ENCODE measurements at regions not wholly inside any gene's neighbourhood (a gene's known extent, or its start where the extent isn't known, plus 50 kb on each side); places are given as distances from the start of the nearest gene placed in this dataset.

DNA sequence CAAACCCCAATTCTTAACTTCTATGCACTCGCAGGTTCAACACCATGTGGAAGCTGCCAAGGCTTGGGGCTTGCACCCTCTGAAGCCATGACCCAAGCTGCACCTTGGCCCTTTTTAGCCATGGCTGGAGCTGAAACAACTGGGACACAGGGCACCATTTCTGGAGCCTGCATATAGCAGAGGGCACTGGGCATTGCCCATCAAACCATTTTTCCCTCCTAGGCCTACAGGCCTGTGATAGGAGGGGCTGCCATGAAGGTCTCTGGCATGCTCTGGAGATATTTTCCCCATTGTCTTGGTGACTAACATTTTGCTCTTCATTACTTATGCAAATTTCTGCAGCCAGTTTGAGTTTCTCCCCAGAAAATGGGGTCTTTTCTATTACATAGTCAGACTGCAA lies 484.7 kb downstream of the EPHA7 start:
- no peak for DNase-seq

DNA sequence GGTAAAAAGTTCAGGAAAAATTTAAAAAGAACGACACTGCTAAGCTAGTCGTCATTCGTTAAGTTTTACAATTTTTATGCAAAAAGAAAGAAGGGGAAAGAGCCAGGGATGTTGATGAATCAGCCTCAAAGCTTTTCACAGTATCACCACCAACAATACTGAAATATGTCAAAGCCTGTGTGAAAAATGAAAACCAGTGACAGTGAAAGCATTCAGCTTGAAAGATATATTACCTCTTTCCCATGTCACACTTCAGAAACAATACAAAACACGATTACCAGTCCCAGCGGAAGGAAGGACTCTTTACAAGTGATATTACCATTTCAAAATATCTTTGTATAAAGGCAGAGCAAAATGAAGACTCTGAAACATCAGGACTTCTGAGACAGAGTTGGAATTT lies 489.2 kb downstream of the EPHA7 start:
- no peak for DNase-seq

DNA sequence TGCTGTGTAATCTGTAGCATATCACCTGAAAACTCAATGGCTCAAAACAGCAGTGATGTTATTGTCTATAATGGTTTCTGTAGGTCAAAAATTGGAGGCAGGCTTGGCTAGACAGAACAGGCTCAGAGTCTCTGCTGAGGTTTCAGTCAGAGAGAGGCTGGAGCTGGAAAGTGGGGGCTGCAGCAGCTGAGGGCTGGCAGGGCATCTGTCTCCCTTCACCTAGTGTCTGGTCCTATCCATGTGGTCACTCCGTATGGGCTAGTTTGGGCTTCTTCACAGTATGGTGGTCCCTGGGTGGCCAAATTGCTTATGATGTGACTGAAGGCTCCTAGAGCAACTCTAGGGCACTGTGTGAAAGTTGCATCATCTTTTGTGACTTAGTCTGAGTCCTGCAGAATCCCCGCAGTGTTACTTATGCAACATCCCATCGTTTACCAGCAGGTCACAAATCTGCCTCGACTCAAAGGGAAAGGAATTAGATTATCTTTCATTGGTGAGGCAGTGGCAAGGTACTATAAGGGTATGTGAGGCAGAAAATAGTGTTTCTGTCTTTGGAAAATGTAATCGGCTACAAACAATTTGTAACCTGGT lies 497.0 kb downstream of the EPHA7 start:
- DNase-seq: no peak

DNA sequence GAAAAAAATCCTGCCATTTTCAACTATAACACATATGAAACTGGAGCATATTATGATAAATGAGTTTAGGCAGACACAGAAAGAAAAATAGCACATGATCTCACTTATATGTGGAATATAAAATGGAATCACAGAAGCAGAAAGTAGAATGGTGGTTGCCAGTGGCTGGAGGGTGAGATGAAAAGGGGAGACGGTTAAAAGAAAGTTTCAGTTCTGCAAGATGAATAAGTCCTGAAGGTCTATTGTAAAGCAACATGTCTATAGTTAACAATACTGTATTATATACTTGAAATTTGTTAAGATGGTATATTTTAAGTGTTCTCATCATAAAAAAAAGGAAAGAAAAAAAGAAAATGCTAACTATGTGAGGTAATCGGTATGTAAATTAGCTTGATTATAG lies 503.9 kb downstream of the EPHA7 start:
- DNase-seq: no peak

DNA sequence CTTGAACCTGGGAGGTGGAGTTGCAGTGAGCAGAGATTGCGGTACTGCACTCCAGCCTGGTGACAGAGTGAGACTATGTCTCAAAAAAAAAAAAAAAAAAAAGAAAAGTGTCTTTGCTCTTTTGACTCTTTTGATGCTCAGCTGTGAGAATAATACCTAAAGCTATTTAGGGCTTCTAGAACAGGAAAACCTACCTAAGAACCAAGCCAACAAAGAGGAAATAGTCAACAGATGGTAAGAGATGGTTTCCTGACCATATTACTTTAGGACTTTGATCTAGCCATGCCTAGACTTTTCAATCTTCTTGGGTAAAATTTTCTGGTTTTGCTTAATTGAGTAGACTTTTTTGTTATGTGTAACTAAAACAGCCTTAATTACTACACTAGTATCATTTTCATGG lies 508.1 kb downstream of the EPHA7 start:
- no peak for DNase-seq

DNA sequence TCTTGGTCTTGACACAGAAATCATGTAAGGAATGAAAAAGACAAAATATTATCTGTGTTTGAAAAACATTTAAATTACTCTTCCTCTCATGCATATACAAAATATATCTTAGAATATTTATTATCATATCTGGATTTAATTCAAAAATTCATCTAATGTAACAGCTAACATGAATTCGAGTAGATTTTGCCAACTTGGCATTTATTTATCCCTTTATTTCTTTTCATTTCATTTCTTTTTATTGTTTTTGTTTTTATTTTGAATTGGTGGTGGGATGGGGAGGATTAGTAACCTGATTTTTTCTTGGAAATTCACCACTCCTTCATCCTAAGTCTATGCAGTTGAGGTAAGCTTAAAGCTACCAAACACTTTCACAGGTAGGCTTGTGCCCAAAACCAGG lies 508.7 kb downstream of the EPHA7 start:
- DNase-seq: no peak

DNA sequence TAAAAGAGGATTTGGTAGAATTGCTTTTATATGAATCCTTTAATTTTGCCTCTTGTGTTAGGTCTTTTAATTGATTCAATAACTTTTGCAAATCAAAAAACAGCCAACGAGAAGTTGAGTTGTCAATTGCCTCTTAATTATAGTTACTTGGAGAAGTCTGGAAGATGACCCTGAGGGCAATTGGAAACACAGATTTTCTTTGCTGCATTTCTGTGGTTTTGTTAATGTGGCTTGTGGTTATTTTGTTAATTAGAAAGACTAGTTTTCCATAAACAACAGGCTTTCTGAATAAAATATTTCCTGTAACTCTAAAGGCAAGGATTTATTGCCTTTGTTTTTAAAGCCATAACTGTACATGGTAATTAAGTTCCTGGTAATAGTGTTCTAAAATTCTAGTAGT lies 513.0 kb downstream of the EPHA7 start:
- DNase-seq: no peak

DNA sequence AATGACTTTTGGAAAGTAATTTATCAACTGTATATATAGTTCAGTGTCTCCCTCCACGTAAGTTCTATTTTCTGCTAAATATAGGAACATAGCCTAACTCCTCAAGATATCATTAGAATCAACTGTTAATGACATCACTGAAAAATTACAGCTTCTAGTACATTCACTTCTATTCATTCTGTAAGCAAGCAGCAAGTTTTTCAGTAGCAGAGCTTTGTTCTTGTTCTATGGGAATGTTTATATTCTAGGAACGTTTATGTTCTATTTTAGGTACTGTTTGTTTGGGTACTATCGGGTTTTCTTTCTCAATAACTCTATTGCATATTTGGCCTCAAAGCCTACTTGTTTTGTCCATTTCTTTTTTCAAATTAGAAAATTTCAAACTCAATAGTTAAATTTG lies 525.6 kb downstream of the EPHA7 start:
- no peak for DNase-seq

DNA sequence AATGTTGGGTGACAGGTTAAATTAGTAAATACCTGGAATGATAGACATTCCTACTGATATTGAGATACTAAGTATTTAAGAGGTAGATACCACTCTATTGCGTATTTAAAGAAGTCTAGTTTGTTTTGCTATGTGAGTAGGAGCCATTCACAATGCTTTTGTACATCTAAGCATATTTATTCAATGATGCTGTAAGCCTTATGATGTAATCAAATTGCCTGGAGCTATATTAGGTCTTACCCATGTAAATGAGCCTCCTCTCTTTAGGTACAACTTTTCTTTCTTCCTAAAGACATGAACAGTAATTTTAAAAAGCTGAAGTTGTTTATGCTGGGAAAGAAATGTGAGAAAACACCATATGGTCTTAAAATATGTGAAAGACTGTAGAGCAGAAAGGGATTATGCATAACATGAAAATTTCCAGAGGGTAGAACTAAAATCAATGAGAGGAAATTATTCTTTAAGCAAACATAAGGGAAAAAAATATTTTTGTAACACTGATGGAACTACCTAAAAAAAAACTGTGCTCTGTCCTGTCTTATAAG lies 526.7 kb downstream of the EPHA7 start:
- no peak for DNase-seq

DNA sequence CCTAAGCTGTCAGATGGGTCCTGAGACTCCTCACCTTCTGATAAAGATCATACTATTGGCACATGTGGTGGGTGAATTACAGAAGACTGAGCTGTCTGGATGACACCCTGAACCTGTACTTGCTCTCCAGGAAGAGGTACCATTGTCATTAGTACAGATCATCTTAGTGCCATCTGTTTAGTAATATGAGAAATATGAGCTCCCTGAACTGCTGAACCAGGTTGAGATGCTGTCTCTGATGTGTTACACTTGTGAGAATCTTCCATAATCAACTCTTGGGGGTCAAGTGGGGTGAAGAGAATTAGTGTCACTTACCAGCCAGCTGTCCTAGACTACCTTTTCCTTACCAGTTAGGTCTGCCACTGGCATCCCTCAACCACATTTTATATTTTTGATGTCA lies 531.0 kb downstream of the EPHA7 start:
- no peak for DNase-seq

DNA sequence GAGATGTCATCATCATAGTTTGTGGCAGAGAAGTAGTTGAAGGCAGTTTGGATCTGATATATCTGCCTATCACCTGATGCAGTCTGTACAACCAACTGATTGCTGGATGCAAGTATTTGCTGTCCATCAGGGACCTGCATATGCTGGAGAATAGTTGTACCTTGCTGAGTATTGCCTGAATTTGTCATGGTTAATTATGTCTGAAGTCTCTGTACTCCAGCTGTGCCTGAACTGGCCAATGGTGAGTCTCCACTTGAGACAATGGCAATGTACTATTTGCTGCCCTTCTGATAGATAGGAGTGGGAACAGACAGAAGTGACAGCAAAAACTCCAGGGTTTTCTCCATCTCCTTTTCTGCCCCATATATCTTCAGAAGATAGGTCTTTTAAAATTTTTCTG lies 531.5 kb downstream of the EPHA7 start:
- no peak for DNase-seq

DNA sequence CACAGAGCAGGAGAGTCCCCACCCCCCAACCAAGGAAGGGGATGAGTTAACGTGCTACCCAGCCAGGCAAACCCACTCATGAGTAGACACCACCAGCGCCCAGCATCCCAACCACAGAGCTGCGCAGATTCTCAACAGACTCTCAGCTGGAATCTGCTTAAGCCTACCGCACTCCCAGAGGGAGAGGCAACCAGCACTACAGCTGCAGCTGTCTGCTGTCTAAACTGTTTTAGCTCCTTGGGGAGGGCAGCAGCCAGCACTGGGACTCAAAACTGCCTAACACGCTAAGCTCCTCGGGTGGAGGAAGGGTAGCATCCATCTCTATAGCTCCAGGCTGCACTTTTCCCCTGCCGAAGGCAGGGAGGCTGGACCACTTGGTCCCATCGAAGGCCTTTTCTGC lies 539.8 kb downstream of the EPHA7 start:
- no peak for DNase-seq

DNA sequence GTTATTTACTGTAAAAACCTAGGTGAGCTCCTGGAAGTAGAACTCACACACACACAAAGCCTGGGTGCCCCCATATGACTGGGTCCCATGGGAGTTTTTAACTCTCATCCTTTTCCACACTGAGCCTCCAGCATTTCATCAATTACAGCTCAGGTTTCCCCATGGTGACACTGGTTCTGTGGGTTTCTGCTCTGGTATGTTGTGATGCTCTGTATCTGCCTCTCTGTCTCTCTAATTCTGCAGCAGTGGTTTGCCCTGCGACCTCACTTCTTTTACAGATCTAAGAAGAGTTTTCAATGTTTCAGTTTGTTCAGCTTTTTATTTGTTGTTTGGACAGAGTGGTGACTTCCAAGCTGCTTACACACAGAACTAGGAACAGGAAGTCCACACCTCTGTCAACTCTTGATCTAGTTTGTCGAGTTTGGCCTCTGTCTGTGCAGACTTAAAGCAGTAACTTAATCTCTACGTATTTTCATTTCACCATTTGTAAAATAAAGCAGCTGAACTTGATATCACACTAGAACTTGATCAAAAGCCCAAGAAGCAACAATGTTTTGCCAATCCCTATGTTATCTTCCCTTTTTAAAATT lies 554.3 kb downstream of the EPHA7 start:
- peak; percentile 53 for DNase-seq

DNA sequence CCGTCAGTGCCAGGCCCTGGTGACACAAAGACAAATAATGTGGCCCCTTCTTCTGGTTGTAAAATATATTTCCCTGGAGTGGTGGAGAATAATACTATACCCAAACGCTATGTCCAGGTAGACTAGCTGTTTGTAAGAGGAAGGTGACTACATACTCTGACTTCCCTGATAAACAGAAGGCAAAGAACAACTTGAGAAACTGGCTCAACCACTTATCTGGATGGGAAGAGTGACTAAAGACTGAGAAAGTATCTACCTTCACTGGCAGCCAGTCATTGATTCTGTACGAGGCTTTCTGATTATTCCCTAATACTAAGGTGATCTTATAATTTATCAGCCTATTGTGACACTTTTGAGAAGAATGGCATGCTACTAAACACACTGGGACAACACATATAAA lies 569.7 kb downstream of the EPHA7 start:
- DNase-seq: no peak

DNA sequence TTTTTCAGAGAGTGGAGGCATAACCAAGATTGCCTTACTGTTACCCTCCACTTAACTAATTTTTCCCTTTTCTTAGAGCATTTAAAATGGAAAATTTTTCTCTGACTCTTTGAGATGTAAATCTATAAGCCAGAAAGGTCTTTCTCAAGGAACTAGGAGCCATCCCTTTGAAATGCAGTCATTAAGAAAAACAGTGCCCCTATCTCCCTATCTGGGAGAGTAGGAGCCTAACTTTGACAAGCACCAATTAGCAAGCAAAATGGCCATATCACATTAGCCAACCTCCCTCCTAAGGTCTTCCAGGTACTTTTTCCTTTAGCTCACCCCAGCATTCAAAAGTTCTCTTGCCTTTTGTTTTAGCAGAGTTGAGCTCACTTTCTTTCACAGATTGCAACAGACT lies 570.5 kb downstream of the EPHA7 start:
- DNase-seq: no peak

DNA sequence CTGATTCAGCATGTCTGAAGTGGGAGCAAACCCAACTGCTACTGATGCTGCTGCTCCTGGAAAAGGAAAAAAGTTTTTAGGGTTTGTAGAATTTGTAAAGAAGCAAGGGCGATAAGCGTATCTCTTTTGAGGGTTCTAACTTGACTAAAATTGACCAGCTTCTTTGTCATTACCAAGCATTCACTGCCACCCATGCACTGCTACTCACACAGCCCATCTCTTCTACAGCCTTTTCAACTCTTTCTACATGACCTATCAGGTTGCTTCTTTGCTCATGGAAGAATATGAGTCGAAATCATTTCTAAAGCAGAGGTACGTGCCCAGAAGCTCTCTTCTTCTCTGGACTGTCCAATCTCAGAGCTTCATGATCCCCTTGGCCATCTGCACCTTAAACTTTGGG lies 570.9 kb downstream of the EPHA7 start:
- DNase-seq: no peak

DNA sequence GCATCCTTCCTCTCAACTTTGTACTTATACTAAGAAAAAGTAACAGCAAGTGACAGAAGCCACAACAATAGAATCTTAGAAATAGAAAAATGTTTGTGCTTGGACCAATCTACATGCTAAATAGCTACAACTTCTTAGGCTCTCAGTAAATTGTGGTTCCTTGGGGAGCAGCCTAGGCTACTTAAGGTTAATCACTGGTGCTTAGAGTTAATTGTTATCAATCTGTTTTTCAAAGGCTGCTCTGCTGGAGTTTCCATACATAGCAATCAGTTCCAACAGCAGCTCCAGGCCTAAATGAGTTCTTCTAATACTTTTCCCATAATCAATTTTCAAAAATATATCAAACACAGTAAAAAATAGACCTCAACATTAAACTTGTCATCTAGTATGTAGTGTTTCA lies 571.4 kb downstream of the EPHA7 start:
- DNase-seq: no peak

DNA sequence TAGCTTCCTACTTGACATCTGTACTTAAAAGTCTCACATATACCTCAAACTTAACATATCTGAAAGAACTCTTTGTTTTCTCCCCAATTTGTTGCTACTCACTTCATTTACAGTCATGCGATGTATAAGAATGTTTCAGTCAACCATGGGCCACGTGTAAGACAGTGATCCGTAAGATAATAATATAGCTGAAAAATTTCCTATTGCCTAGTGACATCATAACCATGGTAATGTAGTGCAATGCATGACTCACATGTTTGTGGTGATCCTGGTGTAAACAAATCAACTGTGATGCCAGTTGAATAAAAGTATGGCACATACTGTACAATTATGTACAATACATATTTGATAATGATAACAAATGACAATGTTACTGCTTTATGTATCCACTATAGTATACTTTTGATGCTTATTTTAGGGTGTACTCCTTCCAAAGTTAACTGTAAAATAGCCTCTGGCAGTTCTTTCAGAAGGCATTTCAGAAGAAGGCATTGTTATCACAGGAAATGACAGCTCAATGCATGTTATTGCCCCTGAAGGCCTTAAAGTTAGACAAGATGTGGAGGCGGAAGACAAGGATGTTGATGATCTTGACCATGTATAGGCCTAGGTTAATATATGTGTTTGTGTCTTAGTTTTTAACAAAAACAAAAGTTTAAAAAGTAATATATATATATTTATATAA lies 579.0 kb downstream of the EPHA7 start:
- DNase-seq: no peak

DNA sequence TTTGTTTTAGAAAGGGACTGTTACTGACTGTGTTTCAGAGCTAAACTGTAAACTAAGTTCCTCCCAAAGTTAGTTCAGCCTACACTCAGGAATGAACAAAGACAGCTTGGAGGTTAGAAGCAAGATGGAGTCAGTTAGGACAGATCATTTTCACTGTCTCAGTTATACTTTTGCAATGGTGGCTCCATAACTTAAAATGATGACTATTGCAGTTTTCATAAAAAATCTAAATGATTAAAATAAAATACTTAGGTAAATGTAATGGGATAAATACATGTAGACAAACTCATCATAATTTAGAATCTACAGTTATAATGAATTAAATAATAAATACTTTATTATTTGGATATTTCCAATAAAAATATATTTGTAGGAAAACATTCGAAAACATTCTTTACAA lies 590.6 kb downstream of the EPHA7 start:
- DNase-seq: no peak

DNA sequence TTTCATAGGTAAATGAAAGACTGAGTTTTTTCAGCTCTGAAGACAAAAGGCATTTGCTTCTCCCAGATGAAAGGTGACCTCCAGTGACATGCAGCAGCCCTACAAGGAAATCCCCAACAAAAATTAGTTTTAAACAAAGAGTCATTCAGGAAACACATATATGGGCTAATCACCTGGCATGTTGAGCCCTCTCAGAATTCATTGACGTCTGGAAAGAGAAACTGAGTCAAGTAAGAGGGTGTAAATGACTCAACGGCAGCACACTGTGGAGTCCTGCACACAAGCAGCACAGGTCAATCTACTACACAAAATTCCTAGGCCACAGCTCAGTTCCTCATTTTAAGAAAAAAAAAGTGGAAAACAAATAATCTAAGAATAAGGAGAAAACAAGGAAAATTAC lies 592.3 kb downstream of the EPHA7 start:
- no peak for DNase-seq

DNA sequence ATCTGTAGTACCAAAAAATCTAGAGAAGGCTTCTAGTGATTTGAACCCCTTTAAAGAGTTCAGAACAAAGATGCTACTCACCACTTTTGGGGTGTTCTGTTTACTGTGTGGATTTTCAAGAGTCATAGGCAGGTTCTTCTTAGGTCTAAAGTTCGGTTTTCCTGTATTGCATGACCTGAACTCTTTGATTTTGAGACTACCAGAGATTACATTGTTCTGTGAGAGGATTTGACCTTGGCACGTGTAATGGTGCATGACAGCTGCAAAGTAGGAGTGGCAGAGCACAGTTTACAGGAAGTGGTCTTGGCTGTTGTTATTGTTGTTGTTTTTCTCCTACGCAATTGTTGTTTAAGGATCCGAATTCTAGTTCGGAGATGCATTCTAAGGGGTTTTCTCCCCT lies 592.7 kb downstream of the EPHA7 start:
- DNase-seq: no peak

DNA sequence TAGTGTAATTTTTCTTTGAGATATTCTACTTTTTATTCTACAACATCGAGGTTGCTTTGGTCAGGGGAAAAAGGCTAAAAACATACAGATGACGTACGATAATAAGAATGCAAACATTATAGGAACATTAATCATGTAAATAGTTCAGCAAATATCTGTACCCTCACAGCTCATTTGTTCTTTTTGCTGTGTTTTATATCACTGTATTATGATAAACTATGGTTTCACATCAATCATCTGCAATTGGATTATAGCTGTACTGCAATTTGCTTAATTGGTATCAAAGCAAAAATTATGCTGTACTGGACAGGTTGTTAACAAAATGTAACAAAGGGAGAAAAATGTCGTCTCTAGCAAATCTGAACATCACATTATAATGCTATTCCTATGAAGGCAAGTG lies 597.1 kb downstream of the EPHA7 start:
- no peak for DNase-seq

DNA sequence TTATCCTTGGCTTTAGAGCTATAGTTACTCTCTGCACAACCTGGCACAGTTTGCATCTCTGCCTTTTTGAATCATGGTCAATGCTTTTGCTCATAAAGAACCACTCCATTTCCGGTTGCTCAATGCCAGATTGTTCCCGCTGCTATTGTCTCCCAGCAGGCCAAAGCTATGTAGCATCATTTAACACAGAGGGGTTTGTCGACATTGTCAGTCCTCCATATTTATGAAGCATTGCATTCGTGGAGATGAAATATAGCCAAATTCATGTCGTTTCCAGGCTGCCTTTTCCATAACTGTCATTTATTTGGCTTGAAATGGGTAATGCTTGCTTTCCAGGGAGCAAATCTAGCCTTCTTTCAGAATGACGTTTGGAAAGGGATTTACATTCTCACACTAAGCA lies 598.8 kb downstream of the EPHA7 start:
- no peak for DNase-seq

DNA sequence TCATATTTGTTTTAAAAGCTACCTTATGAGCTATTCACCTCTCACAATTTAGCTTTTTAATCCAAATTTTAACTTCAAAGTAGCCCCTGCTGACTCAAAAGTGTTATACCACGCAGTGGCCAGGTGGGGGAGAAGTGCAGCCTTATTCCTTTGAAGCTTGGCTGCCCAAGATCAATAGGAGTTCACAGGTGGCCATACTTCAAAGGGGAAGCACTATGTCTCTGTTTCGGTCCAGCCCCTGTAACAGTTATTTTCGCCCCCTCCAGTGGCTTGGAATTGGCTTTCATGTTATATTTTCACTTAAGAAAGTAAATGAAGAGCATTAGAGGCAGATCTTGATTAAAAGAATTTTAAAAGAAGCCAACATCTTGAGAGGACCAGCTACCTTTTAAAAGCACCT lies 608.4 kb downstream of the EPHA7 start:
- DNase-seq: peak; percentile 81

DNA sequence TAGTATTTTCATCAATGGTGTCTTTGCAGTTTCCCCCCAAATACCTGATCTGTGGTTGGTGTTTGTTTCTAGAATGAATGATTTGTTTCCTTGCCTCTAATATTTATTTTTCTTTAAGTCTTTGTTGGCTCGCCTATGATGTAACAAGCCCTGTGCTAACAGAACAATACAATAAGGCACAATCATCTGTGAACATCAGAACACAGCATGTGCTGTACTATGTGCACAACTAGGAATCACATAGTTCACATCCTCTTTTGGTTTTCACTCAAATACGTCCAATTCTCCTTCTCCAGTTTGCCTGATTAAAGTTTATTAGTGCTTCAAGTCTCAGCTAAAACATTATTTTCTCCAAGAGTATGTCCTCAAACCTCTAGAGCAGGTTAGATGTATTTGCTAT lies 613.1 kb downstream of the EPHA7 start:
- DNase-seq: no peak

Measured in islet precursor cell (in vitro differentiated cells).